ENCODE measurements at regions not wholly inside any gene's neighbourhood (a gene's known extent, or its start where the extent isn't known, plus 50 kb on each side); places are given as distances from the start of the nearest gene placed in this dataset.

- intact Hi-C loops (cut with DNase I; ENCODE audit: low total_unique reads), result no loop called here
- H3K9me3 ChIP-seq, result peaks cover 0 to 31% (median 20%) of the 10 kb centered on the region in 4 donors
- no peak for DNase-seq
- H3K36me3 ChIP-seq, result no peaks in the 10 kb centered on the region
- no peak overlapping the region for H3K4me3 ChIP-seq
- H3K27me3 ChIP-seq, result no peaks in the 10 kb centered on the region
- no peaks in the 10 kb centered on the region for H3K4me1 ChIP-seq
- no peak overlapping the region for H3K27ac ChIP-seq
- 29 to 59% (median 44%) methylated on average over 2 of the region's 2 CpGs for WGBS, 5 donors
- TF ChIP-seq POLR2AphosphoS5 (IDR thresholded peaks at IDR 0.05) (no peak), CTCF (IDR thresholded peaks at IDR 0.05) (no peak), EP300 (IDR thresholded peaks at IDR 0.05) (no peak)
Measured at GRCh38 chr13:39881383-39881782, 225.9 kb downstream of the COG6 start.

GRCh38 chr13:39881887-39882286, 226.4 kb downstream of the COG6 start:
- H3K27me3 ChIP-seq, result no peaks in the 10 kb centered on the region
- H3K4me3 ChIP-seq, result no peak overlapping the region
- no peaks in the 10 kb centered on the region for H3K36me3 ChIP-seq
- no peak overlapping the region for H3K27ac ChIP-seq
- WGBS, 5 donors, result 53 to 67% (median 65%) methylated on average over 1 of the region's 1 CpG
- peaks cover 0 to under 1% (median 0%) of the 10 kb centered on the region in 4 donors for H3K4me1 ChIP-seq
- intact Hi-C loops (cut with DNase I; ENCODE audit: low total_unique reads), result no loop called here
- TF ChIP-seq CTCF (IDR thresholded peaks at IDR 0.05), result no peak
- TF ChIP-seq POLR2A (IDR thresholded peaks at IDR 0.05), result no peak
- TF ChIP-seq POLR2AphosphoS5 (IDR thresholded peaks at IDR 0.05), result no peak
- TF ChIP-seq EP300 (IDR thresholded peaks at IDR 0.05), result no peak
- H3K9me3 ChIP-seq, result peaks cover 0 to 31% (median 20%) of the 10 kb centered on the region in 4 donors
- DNase-seq, result no peak

GRCh38 chr13:39884166-39884565, 228.7 kb downstream of the COG6 start:
- Histone ChIP-seq H3K27me3 (no peaks in the 10 kb centered on the region), H3K27ac (no peak overlapping the region), H3K9me3 (peaks cover 0 to 31% (median 20%) of the 10 kb centered on the region in 4 donors), H3K36me3 (no peaks in the 10 kb centered on the region), H3K4me3 (no peak overlapping the region), H3K4me1 (peaks cover 0 to 6% (median 0%) of the 10 kb centered on the region in 4 donors)
- 0 to 61% (median 57%) methylated on average over 1 of the region's 1 CpG for WGBS, 5 donors
- no peak for TF ChIP-seq POLR2AphosphoS5 (IDR thresholded peaks at IDR 0.05)
- no peak for TF ChIP-seq POLR2A (IDR thresholded peaks at IDR 0.05)
- no peak for TF ChIP-seq CTCF (IDR thresholded peaks at IDR 0.05)
- no peak for TF ChIP-seq EP300 (IDR thresholded peaks at IDR 0.05)
- intact Hi-C loops (cut with DNase I; ENCODE audit: low total_unique reads), result no loop called here
- no peak for DNase-seq

- DNase-seq, result no peak
- TF ChIP-seq POLR2AphosphoS5 (IDR thresholded peaks at IDR 0.05) (no peak), EP300 (IDR thresholded peaks at IDR 0.05) (no peak), CTCF (IDR thresholded peaks at IDR 0.05) (no peak), POLR2A (IDR thresholded peaks at IDR 0.05) (no peak)
- Histone ChIP-seq H3K27me3 (no peaks in the 10 kb centered on the region), H3K9me3 (peaks cover 0 to 31% (median 20%) of the 10 kb centered on the region in 4 donors), H3K27ac (no peak overlapping the region), H3K4me1 (peaks cover 0 to 6% (median 0%) of the 10 kb centered on the region in 4 donors), H3K4me3 (no peak overlapping the region), H3K36me3 (no peaks in the 10 kb centered on the region)
- intact Hi-C loops (cut with DNase I; ENCODE audit: low total_unique reads), result no loop called here
Measured at GRCh38 chr13:39886336-39886735, 230.9 kb downstream of the COG6 start.
